Liver (tissue), 3 donors: ENCODE measurements at regions not wholly inside any gene's neighbourhood (a gene's known extent, or its start where the extent isn't known, plus 50 kb on each side); places are given as distances from the start of the nearest gene placed in this dataset.

Source experiments
- CTCF ChIP-seq: fragments of 150-350 bp; IDR thresholded peaks from 2 replicates; pipeline ENCODE4 v1.5.1; 2017; ENCODE audit warnings: improper control_type of control experiment, low read depth, low read length; ENCODE audit not compliant: missing input control
- SP1 ChIP-seq: IDR thresholded peaks from 2 replicates; pipeline ENCODE4 v1.6.1; 2018; ENCODE audit warnings: antibody characterized with exemption, mild to moderate bottlenecking
- donor health status: healthy.
- donor health status: healthy.

GRCh38 chr3:76673171-76673570 lies 366.7 kb upstream of the ROBO2 start:
- TF ChIP-seq CTCF = no peak
- no peak for TF ChIP-seq SP1
